PC-3 (cell line): ENCODE measurements at regions not wholly inside any gene's neighbourhood (a gene's known extent, or its start where the extent isn't known, plus 50 kb on each side); places are given as distances from the start of the nearest gene placed in this dataset.

Experiments
- EZH2 ChIP-seq: fragments of 300-600 bp; sonication (generic); IDR thresholded peaks from one replicate; pipeline ENCODE4 v1.6.1; 2017; ENCODE audit warnings: antibody characterized with exemption, mild to moderate bottlenecking, low read length; ENCODE audit not compliant: unreplicated experiment
- TF ChIP-seq, protein P1 (sequence below): fragments of 300-600 bp; sonication (generic); conservative IDR thresholded peaks from 2 replicates; pipeline ENCODE4 v1.5.1; 2017; ENCODE audit warnings: antibody characterized with exemption, low read depth, mild to moderate bottlenecking, low read length

DNA sequence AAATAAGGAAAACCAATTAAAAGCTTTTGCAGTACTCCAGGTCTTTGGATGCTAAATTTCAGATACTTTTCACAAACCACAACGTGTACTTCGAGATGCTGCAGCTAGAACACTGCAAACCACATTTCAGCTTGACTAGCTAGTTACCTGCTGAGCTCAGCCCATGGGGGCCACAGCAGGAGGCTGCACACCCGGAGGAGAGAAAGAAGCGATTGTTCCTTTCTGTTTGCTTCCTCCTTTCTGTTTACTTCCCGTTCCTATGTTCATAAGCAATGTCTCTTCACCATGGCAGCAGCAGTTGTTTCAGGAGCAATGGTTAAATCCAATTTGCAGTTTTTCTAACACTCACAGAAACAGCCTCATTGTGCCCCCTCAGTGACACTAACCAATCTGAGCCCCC, 225.6 kb upstream of the FGGY start:
- TF ChIP-seq, protein P1, sequence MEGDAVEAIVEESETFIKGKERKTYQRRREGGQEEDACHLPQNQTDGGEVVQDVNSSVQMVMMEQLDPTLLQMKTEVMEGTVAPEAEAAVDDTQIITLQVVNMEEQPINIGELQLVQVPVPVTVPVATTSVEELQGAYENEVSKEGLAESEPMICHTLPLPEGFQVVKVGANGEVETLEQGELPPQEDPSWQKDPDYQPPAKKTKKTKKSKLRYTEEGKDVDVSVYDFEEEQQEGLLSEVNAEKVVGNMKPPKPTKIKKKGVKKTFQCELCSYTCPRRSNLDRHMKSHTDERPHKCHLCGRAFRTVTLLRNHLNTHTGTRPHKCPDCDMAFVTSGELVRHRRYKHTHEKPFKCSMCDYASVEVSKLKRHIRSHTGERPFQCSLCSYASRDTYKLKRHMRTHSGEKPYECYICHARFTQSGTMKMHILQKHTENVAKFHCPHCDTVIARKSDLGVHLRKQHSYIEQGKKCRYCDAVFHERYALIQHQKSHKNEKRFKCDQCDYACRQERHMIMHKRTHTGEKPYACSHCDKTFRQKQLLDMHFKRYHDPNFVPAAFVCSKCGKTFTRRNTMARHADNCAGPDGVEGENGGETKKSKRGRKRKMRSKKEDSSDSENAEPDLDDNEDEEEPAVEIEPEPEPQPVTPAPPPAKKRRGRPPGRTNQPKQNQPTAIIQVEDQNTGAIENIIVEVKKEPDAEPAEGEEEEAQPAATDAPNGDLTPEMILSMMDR: no peak
- TF ChIP-seq EZH2: no peak
